D341Med (cell line): ENCODE measurements at regions not wholly inside any gene's neighbourhood (a gene's known extent, or its start where the extent isn't known, plus 50 kb on each side); places are given as distances from the start of the nearest gene placed in this dataset.

Source experiments
- DNase-seq: peaks from one replicate; pipeline ENCODE4 v3.0.0; 2012; ENCODE audit warnings: low spot score

- DNase-seq, result no peak
Observed at GRCh38 chr11:80598905-80599304, 1158.1 kb upstream of the TENM4 start.

- no peak for DNase-seq
Observed at GRCh38 chr11:80596291-80596810, 1155.5 kb upstream of the TENM4 start.

- no peak for DNase-seq
Observed at GRCh38 chr11:80595011-80595410, 1154.2 kb upstream of the TENM4 start.

- DNase-seq, result no peak
Observed at GRCh38 chr11:80593648-80594374, 1153.0 kb upstream of the TENM4 start.

- DNase-seq, result no peak
Observed at GRCh38 chr11:80592546-80592945, 1151.7 kb upstream of the TENM4 start.

GRCh38 chr11:80587906-80588305 lies 1147.1 kb upstream of the TENM4 start:
- DNase-seq, result no peak

GRCh38 chr11:80586464-80586863 lies 1145.6 kb upstream of the TENM4 start:
- no peak for DNase-seq

- no peak for DNase-seq
Observed at GRCh38 chr11:80584661-80585060, 1143.8 kb upstream of the TENM4 start.

GRCh38 chr11:80569832-80570231 lies 1129.0 kb upstream of the TENM4 start:
- no peak for DNase-seq

- DNase-seq, result no peak
Observed at GRCh38 chr11:80565231-80565630, 1124.4 kb upstream of the TENM4 start.

- no peak for DNase-seq
Observed at GRCh38 chr11:80562523-80563125, 1121.8 kb upstream of the TENM4 start.

GRCh38 chr11:80559942-80560341 lies 1119.1 kb upstream of the TENM4 start:
- DNase-seq, result no peak

- DNase-seq, result no peak
Observed at GRCh38 chr11:80553565-80553964, 1112.7 kb upstream of the TENM4 start.

GRCh38 chr11:80542704-80543103 lies 1101.9 kb upstream of the TENM4 start:
- DNase-seq, result no peak

GRCh38 chr11:80538040-80538439 lies 1097.2 kb upstream of the TENM4 start:
- DNase-seq, result no peak

- DNase-seq, result no peak
Observed at GRCh38 chr11:80533463-80533862, 1092.6 kb upstream of the TENM4 start.

- DNase-seq, result no peak
Observed at GRCh38 chr11:80532633-80533232, 1091.9 kb upstream of the TENM4 start.

GRCh38 chr11:80529726-80530125 lies 1088.9 kb upstream of the TENM4 start:
- no peak for DNase-seq

GRCh38 chr11:80525663-80526405 lies 1085.0 kb upstream of the TENM4 start:
- no peak for DNase-seq

GRCh38 chr11:80524349-80524748 lies 1083.5 kb upstream of the TENM4 start:
- no peak for DNase-seq

GRCh38 chr11:80523057-80523456 lies 1082.2 kb upstream of the TENM4 start:
- DNase-seq, result no peak

GRCh38 chr11:80521592-80521991 lies 1080.8 kb upstream of the TENM4 start:
- DNase-seq, result no peak

GRCh38 chr11:80520507-80520887 lies 1079.7 kb upstream of the TENM4 start:
- DNase-seq, result no peak
